ENCODE measurements at regions not wholly inside any gene's neighbourhood (a gene's known extent, or its start where the extent isn't known, plus 50 kb on each side); places are given as distances from the start of the nearest gene placed in this dataset.

- TF ChIP-seq, protein P1, sequence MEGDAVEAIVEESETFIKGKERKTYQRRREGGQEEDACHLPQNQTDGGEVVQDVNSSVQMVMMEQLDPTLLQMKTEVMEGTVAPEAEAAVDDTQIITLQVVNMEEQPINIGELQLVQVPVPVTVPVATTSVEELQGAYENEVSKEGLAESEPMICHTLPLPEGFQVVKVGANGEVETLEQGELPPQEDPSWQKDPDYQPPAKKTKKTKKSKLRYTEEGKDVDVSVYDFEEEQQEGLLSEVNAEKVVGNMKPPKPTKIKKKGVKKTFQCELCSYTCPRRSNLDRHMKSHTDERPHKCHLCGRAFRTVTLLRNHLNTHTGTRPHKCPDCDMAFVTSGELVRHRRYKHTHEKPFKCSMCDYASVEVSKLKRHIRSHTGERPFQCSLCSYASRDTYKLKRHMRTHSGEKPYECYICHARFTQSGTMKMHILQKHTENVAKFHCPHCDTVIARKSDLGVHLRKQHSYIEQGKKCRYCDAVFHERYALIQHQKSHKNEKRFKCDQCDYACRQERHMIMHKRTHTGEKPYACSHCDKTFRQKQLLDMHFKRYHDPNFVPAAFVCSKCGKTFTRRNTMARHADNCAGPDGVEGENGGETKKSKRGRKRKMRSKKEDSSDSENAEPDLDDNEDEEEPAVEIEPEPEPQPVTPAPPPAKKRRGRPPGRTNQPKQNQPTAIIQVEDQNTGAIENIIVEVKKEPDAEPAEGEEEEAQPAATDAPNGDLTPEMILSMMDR (IDR thresholded peaks at IDR 0.05; ENCODE audit: poor library complexity), result no peak
- no peak for TF ChIP-seq EZH2 (IDR thresholded peaks at IDR 0.05; ENCODE audit: borderline replicate concordance)
Measured at GRCh38 chr3:110752307-110752706, 319.3 kb upstream of the NECTIN3 start.
